Ectodermal cell (in vitro differentiated cells): ENCODE measurements at regions not wholly inside any gene's neighbourhood (a gene's known extent, or its start where the extent isn't known, plus 50 kb on each side); places are given as distances from the start of the nearest gene placed in this dataset.
"Not testable (repeated sequence)": the region's sequence is repeated elsewhere in the genome, so short reads cannot be mapped to it uniquely, and the experiment has no call there.

Experiments
- H3K27ac ChIP-seq: 2 replicates; pipeline ENCODE4 v1.7.0; 2013; ENCODE audit warnings: mild to moderate bottlenecking, low read depth, low read length; ENCODE audit not compliant: insufficient read depth, poor library complexity, severe bottlenecking
- H3K27me3 ChIP-seq: 2 replicates; pipeline ENCODE4 v1.7.0; 2013; ENCODE audit warnings: mild to moderate bottlenecking, low read length; ENCODE audit not compliant: insufficient read depth, control insufficient read depth, poor library complexity, severe bottlenecking
- H3K36me3 ChIP-seq: one replicate; pipeline ENCODE4 v1.7.0; 2013; ENCODE audit warnings: low read length; ENCODE audit not compliant: control insufficient read depth, insufficient read depth
- H3K4me1 ChIP-seq: one replicate; pipeline ENCODE4 v1.7.0; 2013; ENCODE audit warnings: low read length; ENCODE audit not compliant: control insufficient read depth, insufficient read depth
- H3K4me3 ChIP-seq: 2 replicates; pipeline ENCODE4 v1.7.0; 2013; ENCODE audit warnings: low read depth, low read length, control low read depth; ENCODE audit not compliant: insufficient read depth
- H3K9me3 ChIP-seq: 2 replicates; pipeline ENCODE4 v1.7.0; 2013; ENCODE audit warnings: mild to moderate bottlenecking, low read length, moderate library complexity; ENCODE audit not compliant: control insufficient read depth
- WGBS, 2 experiments: methylation state at CpG; one replicate each; pipeline ENCODE4 v1.1.7; 2013; ENCODE audit warnings: missing lambda C conversion rate in 2 of 2; 5-methylcytosine and 5-hydroxymethylcytosine counted together

GRCh38 chr16:10296956-10297340 is 88.9 kb upstream of the ATF7IP2 start:
- Histone ChIP-seq H3K27me3 (no peaks in the 10 kb centered on the region), H3K9me3 (no peaks in the 10 kb centered on the region), H3K4me1 (no peaks in the 10 kb centered on the region), H3K27ac (no peak overlapping the region), H3K4me3 (no peak overlapping the region), H3K36me3 (no peaks in the 10 kb centered on the region)
- WGBS, 2 experiments, result 95 to 97% methylated on average over 7 of the region's 7 CpGs

- H3K9me3 ChIP-seq, result no peaks in the 10 kb centered on the region
- H3K27ac ChIP-seq, result no peak overlapping the region
- H3K4me1 ChIP-seq, result no peaks in the 10 kb centered on the region
- H3K4me3 ChIP-seq, result no peak overlapping the region
- H3K27me3 ChIP-seq, result no peaks in the 10 kb centered on the region
- 93 to 95% methylated on average over 12 to 13 of the region's 13 CpGs for WGBS, 2 experiments
- H3K36me3 ChIP-seq, result no peaks in the 10 kb centered on the region
Observed at GRCh38 chr16:10297341-10298006, 88.4 kb upstream of the ATF7IP2 start.

GRCh38 chr16:10300905-10301304 is 85.0 kb upstream of the ATF7IP2 start:
- no peaks in the 10 kb centered on the region for H3K27me3 ChIP-seq
- H3K9me3 ChIP-seq, result no peaks in the 10 kb centered on the region
- 82 to 88% methylated on average over 3 of the region's 3 CpGs for WGBS, 2 experiments
- no peaks in the 10 kb centered on the region for H3K4me1 ChIP-seq
- no peak overlapping the region for H3K27ac ChIP-seq
- H3K36me3 ChIP-seq, result no peaks in the 10 kb centered on the region
- H3K4me3 ChIP-seq, result no peak overlapping the region

GRCh38 chr16:10301547-10301946 is 84.3 kb upstream of the ATF7IP2 start:
- not testable (repeated sequence) for H3K4me3 ChIP-seq, H3K4me1 ChIP-seq, H3K9me3 ChIP-seq, H3K27me3 ChIP-seq, H3K27ac ChIP-seq, H3K36me3 ChIP-seq
- WGBS, 2 experiments, result 97 to 98% methylated on average over 6 of the region's 6 CpGs

- Histone ChIP-seq H3K4me1 (no peaks in the 10 kb centered on the region), H3K27ac (no peak overlapping the region), H3K4me3 (no peak overlapping the region), H3K36me3 (no peaks in the 10 kb centered on the region), H3K9me3 (no peaks in the 10 kb centered on the region), H3K27me3 (no peaks in the 10 kb centered on the region)
- WGBS, 2 experiments, result 89 to 91% methylated on average over 2 to 3 of the region's 4 CpGs
Observed at GRCh38 chr16:10305912-10306311, 79.9 kb upstream of the ATF7IP2 start.

- H3K9me3 ChIP-seq, result no peaks in the 10 kb centered on the region
- 89 to 92% methylated on average over 13 of the region's 15 CpGs for WGBS, 2 experiments
- no peak overlapping the region for H3K27ac ChIP-seq
- no peaks in the 10 kb centered on the region for H3K27me3 ChIP-seq
- H3K4me3 ChIP-seq, result no peak overlapping the region
- no peaks in the 10 kb centered on the region for H3K4me1 ChIP-seq
- no peaks in the 10 kb centered on the region for H3K36me3 ChIP-seq
Observed at GRCh38 chr16:10308305-10309193, 77.3 kb upstream of the ATF7IP2 start.

GRCh38 chr16:10309271-10309932 is 76.5 kb upstream of the ATF7IP2 start:
- no peaks in the 10 kb centered on the region for H3K9me3 ChIP-seq
- H3K36me3 ChIP-seq, result no peaks in the 10 kb centered on the region
- H3K27me3 ChIP-seq, result no peaks in the 10 kb centered on the region
- no peak overlapping the region for H3K4me3 ChIP-seq
- no peaks in the 10 kb centered on the region for H3K4me1 ChIP-seq
- no peak overlapping the region for H3K27ac ChIP-seq
- 94 to 95% methylated on average over 11 of the region's 11 CpGs for WGBS, 2 experiments

GRCh38 chr16:10312008-10312407 is 73.9 kb upstream of the ATF7IP2 start:
- Histone ChIP-seq H3K9me3 (no peaks in the 10 kb centered on the region), H3K27ac (no peak overlapping the region), H3K27me3 (no peaks in the 10 kb centered on the region), H3K4me1 (no peaks in the 10 kb centered on the region), H3K36me3 (no peaks in the 10 kb centered on the region), H3K4me3 (no peak overlapping the region)
- WGBS, 2 experiments, result 89 to 96% methylated on average over 5 of the region's 5 CpGs

GRCh38 chr16:10312784-10313724 is 72.8 kb upstream of the ATF7IP2 start:
- WGBS, 2 experiments, result 93 to 96% methylated on average over 7 of the region's 7 CpGs
- H3K27ac ChIP-seq, result no peak overlapping the region

More at GRCh38 chr16:10312784-10313724, 72.8 kb upstream of the ATF7IP2 start:
- no peaks in the 10 kb centered on the region for H3K4me1 ChIP-seq
- H3K9me3 ChIP-seq, result no peaks in the 10 kb centered on the region
- no peaks in the 10 kb centered on the region for H3K36me3 ChIP-seq
- no peaks in the 10 kb centered on the region for H3K27me3 ChIP-seq
- H3K4me3 ChIP-seq, result no peak overlapping the region
